NCI-H2029 (cell line): ENCODE measurements at regions not wholly inside any gene's neighbourhood (a gene's known extent, or its start where the extent isn't known, plus 50 kb on each side); places are given as distances from the start of the nearest gene placed in this dataset.
"Not testable (repeated sequence)": the region's sequence is repeated elsewhere in the genome, so short reads cannot be mapped to it uniquely, and the experiment has no call there.

ENCODE experiments used
- DNase-seq: peaks from one replicate; lab custom pipeline; 2025; lab: John Stamatoyannopoulos, UW

DNA sequence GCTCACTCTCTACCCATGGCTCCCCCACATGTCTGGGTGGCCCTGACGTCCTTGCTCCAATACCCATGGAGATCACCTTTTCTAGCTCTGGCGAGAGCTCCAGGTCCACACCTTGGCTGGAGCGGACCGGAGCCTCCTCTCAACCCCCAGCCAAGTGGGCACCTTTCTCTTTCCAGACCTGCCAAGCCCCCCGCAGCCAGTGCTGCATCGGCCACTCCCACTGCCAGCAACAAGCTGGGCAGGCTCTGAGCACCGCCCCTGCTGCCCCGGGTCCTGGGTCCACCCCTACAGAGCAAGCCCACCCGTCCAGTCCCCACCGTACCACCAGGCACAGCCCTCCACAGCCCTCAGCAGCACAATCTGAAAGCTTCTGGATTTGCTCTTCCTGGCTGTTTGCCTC lies 98.2 kb upstream of the C14orf180 start:
- no peak for DNase-seq

DNA sequence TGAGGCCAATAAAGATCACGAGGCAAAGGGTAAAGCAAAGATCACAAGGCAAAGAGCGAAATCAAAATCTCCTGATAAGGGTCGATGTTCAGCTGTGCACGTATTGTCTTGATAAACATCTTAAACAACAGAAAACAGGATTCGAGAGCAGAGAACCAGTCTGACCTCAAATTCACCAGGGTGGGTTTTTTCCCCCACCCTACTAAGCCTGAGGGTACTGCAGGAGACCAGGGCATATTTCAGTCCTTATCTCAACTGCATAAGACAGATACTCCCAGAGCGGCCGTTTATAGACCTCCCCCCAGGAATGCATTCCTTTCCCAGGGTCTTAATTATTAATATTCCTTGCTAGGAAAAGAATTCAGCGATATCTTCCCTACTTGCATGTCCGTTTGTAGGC lies 97.5 kb upstream of the C14orf180 start:
- not testable (repeated sequence) for DNase-seq

DNA sequence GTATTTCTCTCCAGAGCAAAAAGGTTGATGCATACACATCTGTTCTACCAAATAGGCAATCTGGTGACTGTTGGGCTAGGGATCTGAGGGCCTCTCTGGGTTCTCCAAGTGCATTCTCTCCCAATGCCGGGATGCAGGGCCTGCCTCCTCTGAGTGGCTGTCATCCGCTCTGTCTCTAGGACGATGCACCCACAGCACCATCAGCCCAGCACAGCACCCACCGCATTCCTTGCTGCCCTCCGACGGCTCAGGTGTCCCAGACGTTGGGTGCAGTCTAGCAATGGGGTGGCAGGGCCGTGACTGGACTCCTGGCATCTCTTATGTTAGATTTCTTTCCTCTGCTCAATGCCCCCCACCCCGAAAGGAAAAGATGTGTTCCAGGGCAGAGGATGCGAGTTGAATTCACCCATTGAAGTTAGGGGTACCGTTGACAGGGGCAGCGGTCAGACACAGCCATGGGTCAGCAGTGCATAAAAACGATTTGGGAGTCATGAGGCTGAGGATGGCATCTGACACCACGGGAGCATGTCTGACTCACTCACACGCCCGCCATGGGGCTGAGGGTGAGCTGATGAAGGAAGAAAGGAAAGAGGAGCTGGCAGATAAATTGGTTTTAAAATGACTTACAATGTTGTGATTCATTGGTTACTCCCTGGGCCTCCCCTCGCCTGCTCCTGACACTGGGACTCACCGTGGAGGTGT lies 93.2 kb upstream of the C14orf180 start:
- DNase-seq: no peak

DNA sequence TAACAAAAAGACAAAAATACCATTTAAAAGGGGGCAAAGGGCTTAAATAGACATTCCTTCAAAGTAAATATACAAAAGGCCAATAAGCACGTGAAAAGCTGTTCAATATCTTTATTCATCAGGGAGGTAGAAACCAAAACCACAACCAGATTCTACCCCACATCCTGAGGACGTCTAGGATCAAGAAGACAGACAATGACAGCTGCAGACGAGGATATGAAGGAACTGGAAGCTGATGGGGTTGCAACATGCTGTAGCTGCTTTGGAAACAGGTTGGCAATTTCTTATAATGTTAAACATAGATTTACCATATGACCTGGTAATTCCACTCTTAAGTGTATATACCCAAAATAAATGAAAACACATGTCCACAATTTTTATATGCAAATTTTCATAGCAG lies 85.1 kb upstream of the C14orf180 start:
- no peak for DNase-seq

DNA sequence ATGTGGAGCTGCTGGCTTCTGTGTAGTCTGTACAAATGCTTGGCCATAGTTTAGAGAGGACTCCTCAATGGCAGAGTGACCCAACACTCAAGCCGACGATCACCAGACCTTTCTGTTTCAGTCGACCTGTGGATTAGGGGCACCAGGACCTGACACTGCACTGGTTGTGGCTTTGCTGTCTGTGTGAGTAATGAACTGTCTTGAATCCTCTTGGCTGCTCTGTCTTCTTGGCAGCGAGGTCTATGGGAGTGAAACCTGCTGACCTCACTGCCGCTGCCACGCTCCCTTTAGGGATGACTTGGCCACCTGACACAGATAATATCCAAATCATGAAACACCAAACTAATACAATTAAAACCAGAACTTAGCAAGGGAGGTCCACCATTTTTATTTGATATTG lies 83.5 kb upstream of the C14orf180 start:
- no peak for DNase-seq

DNA sequence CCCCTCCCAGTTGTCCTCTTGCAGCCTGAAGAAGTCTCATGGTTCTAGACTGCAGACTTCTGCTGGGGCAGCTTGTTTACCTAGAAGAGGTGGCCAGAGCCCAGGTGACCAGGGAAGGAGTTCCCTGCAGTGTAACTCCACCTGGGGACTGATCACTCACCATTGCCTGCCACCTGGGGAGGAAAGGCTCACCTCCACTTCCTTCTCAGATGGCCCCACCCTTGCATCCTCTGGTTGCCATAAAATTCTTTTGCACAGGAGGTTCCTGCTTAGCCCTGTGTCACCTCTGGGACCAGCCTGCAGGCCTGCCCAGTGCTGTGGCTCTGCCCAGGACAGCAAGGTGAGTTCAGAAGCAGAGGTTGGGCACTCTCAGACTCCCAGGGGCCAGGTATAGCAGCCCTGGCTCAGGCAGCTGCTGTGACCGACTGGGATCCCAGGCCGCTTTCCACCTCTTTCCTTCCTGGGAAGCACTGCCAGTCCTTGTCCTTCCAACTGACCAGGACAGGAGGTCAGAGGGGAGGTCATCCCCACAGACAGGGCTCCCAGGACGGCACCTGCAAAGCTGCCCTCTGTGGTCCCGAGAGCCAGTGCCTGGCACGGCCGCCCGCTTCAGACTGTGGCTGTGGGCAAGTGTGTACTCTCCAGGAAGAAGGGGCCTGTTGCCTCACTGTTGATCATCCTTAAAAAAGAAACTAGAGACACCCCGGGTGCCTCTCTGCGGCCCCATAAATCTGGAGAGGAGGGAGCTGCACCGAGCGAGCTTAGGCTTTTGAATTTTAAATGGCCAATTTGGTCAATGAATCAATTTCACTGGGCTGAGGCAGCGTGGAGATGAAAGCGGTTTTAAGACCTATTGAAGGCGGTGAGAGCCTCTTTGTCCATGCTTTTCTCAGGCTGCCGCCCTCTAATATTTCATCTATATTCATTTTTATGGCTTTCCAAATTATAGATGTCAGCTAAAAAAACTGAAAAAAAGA lies 79.5 kb upstream of the C14orf180 start:
- DNase-seq: no peak

DNA sequence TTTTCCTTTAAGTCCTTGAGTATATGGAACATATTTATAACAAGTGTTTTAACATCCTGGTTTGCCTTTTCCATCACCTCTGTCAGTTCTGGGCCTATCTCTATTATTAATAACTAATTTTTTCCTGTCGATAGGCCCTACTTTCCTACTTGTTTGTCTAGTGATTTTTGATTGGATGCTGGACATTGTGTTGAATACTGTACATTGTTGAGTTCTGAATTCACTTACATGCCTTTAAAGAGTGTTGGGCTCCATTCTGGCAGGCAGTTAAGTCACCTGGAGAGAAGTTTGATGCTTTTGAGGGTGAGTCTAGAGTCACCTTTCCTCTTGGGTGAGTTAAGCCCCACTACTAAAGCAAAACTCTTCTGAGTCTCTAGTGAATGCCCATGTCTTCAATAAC lies 77.5 kb upstream of the C14orf180 start:
- DNase-seq: no peak

DNA sequence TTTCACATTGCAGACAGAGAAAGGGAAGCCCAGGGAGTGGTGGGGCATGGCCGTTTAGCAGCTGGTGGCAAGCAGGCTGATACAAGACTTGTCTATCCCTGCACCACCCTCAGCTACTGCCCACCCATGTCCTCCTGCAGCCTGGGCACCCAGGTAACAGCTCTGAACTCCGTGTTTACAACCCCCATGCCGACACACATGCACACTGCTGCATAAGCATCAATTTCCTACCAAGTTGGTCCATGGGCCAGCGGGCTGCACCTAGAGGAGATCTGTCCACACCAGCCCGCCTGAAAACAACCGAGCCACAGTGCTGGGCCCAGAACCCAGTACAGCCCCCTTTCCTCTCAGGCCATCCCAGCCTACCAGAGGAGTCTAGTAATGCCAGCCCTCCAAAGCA lies 75.9 kb upstream of the C14orf180 start:
- no peak for DNase-seq

DNA sequence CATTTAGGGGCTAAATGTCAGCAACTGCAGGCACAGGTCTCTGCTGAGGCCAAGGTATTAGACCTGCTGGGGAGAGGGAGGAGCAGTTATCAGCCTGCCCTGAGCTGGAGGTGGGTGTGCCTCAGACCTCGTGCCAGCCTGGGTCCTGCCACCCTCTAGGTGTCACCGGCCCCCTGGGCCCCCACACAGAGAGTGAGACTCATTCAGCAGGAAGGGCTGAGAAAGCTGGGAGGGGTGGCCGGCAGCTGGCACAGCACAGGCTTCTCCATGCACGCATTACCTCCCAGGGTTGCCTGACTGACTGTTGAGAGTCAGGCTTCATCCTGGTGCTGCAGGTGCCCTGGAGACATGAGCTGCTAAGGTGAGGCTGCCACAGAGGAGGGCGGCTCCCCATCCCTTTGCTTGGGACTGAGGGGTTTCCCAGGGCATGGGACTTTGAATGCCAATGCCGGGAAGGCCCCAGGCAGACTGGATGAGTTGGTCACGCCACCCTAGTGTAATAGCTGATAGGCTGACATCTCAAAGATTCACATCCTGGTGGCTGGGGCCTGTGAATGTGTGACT lies 75.3 kb upstream of the C14orf180 start:
- DNase-seq: no peak

DNA sequence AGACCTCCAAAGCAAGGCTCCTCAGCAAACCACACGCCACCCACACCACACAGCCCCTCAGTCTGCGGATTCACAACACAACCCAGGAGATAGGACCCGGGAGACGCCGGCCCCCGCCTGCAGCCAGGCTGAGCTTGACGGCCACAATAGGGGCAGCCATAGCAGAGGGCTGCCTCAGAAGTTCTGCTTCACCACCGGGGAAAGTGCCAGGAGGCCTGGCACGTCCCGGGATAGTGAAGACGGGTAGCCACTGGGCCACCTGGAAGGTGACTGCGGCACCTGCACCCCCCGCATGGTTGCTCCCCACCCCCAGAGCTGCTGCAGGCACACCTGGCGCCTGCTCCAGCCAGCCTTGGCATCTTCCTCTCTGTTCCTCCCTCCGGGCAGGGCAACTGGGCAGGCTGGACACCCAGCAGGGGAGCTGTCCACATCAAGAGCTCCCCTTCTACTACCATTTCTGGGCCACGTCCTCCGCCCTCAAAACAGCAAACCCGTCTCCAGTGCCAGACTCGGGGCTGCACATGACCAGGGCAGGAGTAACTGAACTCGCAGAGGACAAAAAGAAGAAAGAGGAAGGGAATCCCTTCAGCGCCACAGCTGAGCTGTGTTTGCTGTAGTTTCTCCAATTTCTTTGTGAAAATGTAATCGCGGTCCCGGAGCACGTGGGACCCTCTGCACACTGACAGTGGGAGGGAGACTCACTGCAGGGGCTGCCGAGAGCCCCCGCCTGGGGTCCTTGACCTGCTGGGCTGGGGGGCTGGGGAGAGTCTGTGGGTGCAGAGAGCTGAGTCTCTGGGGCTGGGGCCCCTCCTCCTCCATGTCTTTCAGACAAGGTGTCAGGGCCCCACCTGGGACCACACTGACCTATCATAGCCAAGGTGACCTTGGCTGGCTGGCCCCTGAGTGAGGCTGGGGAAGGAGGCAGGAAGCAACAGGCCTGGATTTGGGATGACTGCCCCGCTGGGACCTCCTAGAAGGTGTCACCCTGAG lies 74.2 kb upstream of the C14orf180 start:
- DNase-seq: no peak

DNA sequence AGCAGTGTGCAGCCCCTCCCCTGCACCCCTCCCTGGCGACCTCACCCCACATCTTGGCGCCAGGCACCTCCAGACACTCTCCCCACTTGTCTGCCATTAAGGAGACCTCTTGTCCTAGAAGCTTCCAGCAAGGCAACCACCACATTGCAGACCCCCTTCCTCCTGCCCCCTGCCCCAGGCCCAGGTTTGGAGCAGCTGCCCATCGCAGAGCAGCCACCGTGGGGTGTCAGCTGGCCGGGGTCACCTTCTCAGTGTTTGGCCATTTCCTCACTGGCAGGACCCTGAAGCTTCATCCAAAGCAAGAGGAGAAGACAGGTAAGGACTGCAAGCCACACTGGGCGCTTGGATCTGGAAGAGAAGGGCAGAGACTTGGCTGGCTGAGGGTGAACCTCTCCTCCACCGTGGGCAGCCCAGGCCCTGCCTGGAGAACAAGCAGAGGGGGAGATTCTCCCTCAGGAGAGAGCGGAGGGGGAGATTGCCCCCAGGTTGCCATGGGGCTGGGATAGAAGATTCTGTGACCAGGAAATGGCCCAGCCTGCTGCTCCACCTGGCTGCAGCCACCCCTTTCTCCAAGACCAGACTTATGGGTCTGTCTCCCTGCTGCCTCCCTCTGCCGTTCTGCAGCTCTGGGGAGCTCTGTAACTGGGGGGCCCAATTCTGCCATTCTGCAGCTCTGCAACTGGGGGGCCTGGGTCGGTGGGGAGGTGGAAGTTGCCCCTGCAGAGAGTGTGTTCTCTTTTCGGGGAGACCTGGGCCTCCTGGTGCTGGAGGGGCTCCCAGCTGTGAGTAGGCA lies 72.9 kb upstream of the C14orf180 start:
- DNase-seq: no peak

DNA sequence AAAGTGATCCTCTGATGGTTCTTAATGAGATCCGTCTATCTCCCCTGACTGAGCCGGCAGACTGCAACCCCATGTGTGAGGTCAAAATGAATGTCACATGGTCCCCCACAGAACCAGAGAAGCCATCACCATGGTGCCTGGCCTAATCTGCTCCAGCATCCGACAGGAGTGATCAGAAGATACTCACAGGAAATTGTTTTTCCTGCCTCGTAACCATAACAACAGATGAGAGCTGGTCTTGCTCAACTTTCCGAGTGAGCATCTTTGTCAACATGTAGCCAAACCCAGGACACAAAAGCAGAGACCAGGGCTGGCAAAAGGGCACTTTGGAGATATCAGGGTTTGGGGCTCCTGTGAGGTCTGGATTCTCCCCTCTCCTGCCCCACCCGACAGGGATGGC lies 72.1 kb upstream of the C14orf180 start:
- no peak for DNase-seq

DNA sequence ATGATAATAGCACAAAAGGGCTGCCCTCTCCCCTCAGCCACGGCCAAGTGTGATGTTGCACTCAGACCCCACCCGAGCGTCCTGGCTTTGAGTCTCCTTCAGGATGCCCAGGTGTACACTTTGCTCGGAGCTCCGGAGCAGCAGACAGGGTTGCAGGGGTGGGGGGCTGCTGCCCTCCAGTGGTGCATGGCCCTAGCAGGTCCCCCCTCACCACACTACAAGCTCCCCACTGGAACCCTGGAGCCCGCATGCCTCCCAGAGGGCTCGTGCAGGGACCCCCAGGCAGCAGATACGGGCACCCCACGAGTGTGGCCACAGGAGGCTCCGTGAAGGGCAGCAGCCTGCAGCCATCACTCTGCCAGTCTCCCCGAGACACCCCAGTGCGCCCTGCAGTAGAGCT lies 69.9 kb upstream of the C14orf180 start:
- DNase-seq: no peak

DNA sequence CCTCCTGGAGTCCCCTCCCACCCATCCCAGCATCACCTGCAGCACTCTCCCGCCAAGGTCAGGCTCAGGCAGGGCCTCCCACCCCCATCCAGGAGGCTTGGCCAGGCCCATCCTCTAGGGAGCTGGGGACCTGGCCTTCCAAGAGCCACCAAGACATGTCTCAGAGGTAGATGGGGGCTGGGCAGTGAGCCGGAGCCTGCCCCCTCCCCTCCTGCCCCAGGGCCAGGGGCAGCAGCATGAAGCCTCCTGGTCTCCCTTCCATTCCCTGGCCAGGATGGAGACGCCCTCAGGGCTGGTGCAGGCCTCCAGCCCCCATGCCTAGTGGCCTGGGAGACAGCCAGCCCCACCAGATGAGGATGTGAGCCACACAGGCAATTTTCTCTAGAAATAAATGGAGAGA lies 69.3 kb upstream of the C14orf180 start:
- DNase-seq: no peak

DNA sequence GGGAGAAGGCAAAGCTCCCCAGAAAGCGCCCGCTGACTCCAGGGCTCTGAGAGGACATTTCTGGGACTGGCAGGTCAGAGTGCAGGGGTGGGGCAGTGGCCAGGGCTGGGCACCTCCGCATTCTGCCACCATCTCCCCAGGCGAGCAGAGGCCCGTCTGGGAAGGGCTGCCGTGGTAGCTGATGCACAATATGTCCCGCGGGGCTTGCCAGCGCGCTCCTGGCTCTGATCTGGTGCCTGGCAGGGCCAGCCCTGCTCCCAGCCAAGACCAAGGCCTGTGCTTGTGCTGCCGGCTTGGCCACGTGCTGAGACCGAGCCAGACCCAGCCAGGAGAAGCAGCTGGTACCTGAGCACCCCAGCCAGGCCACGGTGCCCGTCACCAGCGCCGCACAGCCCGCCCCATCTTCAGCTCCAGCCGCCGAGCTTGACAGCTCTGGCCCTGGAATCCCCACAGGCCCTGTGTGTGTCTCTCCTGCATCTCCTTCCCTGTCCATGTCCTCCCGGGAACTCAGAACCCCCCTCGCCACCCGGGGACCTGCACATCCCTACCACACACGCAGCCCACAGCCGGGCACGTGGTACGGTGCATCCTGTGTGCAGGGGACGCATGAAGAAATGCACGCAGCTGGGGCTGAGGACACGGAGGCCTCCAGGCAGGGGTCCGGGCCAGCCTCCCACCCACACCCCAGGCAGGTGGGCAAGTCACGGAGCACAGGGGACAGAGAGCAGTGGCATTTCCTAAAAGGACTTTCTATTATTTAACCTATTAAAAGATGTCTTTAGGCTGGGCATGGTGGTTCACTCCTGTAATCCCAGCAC lies 68.6 kb upstream of the C14orf180 start:
- no peak for DNase-seq

DNA sequence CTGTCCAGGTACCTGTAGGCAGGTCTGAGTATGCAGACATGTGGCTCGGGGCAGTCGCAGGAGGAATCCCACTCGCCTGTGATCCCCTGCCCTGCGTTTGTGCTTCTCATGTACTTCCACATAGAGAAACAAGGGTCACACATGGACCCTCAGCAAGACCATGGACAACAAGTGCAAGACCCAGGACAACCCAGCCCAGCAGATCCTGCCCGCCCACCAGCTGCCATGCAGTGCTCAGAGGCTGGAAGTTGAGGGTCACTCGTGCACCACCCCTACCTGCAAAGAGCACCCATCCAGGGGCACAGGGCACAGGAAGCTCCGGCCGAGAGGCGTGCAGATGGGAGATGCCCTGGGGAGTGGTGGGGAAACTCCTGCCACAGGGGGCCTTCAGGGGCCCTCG lies 67.5 kb upstream of the C14orf180 start:
- no peak for DNase-seq

DNA sequence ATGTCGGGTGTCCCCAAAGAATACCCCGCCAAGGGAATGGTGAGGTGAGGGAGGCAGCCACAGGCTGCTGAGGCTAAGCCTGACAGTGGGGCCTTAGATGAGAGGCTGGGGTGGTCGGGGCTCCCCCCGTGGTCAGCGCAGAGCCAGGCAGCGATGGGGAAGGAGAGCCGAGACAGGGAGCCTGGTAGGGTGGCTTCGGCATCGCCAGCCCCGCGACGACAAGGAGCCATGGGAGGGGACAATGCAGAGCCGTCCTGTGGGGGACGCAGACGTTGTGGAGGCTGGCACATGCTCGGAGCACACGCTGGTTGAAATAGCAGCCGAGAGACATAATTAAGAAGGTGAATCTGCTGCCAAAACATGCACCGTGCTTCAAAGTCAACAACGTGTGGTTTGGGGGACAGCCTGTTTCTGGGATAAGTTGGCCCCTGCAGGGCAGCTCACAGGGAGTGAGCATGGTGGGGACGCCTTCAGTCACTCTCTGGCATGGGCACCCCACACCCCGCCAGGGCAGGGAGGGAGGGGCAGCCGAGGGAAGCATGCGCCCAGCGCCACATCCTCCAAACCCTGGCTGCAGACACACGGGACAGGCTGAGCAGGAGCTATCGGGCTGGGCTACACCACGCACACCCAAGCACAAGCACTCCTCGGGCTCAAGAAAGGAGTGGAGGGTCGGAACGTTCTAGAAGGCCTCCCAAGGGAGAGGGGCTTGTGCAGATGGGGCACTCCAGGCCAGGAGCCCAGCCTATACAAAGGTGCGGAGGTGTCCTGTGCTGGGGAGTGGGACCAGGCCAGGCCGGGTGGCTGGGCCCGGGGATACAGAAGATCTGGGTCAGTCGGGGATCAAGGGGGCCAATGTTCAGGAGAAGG lies 66.6 kb upstream of the C14orf180 start:
- DNase-seq: no peak

DNA sequence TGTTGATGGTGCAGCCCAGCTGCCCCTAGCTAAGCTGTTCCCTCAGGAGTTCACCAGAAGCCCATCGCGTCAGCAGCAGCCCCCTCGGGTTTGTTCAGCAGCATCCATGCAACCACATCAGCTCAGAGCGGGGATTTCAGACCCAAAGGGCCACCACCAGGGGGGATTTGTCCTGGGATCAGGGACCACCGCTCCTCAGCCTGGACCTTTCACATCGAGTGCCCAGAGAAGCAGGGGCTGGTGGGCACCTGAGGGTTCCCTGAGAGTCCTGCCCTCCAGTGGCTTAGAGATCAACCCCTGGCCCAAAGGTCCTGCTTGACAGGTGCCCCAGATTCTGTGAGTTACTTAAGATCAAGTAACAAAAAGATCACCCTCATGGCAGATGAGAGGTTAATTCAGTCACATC lies 65.9 kb upstream of the C14orf180 start:
- no peak for DNase-seq
